Panc1 (cell line): ENCODE measurements at regions not wholly inside any gene's neighbourhood (a gene's known extent, or its start where the extent isn't known, plus 50 kb on each side); places are given as distances from the start of the nearest gene placed in this dataset.

Experiments used
- ATAC-seq: fragments of 200-7000 bp; cut with Tn5 transposase; 2 replicates; pipeline ENCODE4 v1.9.1; 2020; ENCODE audit warnings: mild to moderate bottlenecking, moderate library complexity
- BruUV-seq: library from RNA; stranded (reverse); fragments of 400-500 nt; replicated peaks from 2 replicates; lab custom pipeline; 2021; lab: Mats Ljungman, UMichigan
- CTCF ChIA-PET: fragments of 300-600 bp; sonication (Branson Sonifier 250); formaldehyde crosslinking; loops from one replicate; lab custom pipeline; 2022; ENCODE audit warnings: antibody characterized with exemption; lab: Charles Lee
- POLR2A ChIA-PET: fragments of 300-600 bp; sonication (Branson Sonifier 250); formaldehyde crosslinking; loops from one replicate; lab custom pipeline; 2022; ENCODE audit warnings: antibody characterized with exemption; lab: Charles Lee
- DNase-seq: peaks from one replicate; pipeline ENCODE4 v3.0.0-alpha.2; 2010; ENCODE audit warnings: low read depth, low spot score
- H3K27ac ChIP-seq: 2 replicates; pipeline ENCODE4 v1.5.1; 2011; ENCODE audit warnings: mild to moderate bottlenecking, low read length, inconsistent platforms
- H3K27me3 ChIP-seq: fragments of 200-500 bp; sonication (Bioruptor generic); 2 replicates; pipeline ENCODE4 v1.6.0; 2014; ENCODE audit warnings: low read length, inconsistent platforms; ENCODE audit not compliant: control insufficient read depth, insufficient read depth
- H3K36me3 ChIP-seq: fragments of 200-500 bp; sonication (Bioruptor generic); 2 replicates; pipeline ENCODE4 v1.5.1; 2014; ENCODE audit warnings: inconsistent platforms, mild to moderate bottlenecking, low read length, moderate library complexity; ENCODE audit not compliant: control insufficient read depth, insufficient read depth
- H3K4me1 ChIP-seq: 2 replicates; pipeline ENCODE4 v1.5.1; 2011; ENCODE audit warnings: inconsistent platforms, mild to moderate bottlenecking, low read length, moderate library complexity; ENCODE audit not compliant: control insufficient read depth, insufficient read depth
- H3K4me3 ChIP-seq, 2 experiments: 2 replicates each; pipeline ENCODE4 v1.5.1; 2011 to 2012; ENCODE audit warnings: low read depth in 2 of 2, low read length in 2 of 2, mild to moderate bottlenecking in 2 of 2, inconsistent platforms in 1 of 2, moderate library complexity in 1 of 2
- H3K9me3 ChIP-seq: fragments of 200-500 bp; sonication (Bioruptor generic); 2 replicates; pipeline ENCODE4 v1.5.1; 2014; ENCODE audit warnings: low read depth, mild to moderate bottlenecking, inconsistent platforms, low read length, moderate library complexity; ENCODE audit not compliant: control insufficient read depth, insufficient read depth
- POLR2AphosphoS5 ChIP-seq: IDR thresholded peaks from 2 replicates; pipeline ENCODE4 v1.6.1; 2012; ENCODE audit warnings: mild to moderate bottlenecking, low read depth, low read length, moderate library complexity
- SIN3A ChIP-seq: IDR thresholded peaks from 2 replicates; pipeline ENCODE4 v1.6.1; 2012; ENCODE audit warnings: low read depth, mild to moderate bottlenecking, low read length, moderate library complexity, borderline replicate concordance; ENCODE audit not compliant: insufficient read depth
- TCF7L2 ChIP-seq: IDR thresholded peaks from 2 replicates; pipeline ENCODE4 v1.6.1; 2011; ENCODE audit warnings: mild to moderate bottlenecking, low read depth, low read length, inconsistent platforms
- in situ Hi-C: cut with HindIII; loops from 2 replicates; pipeline ENCODE4 v1.10.0; 2016; ENCODE audit warnings: low sequenced_read_pairs, low pct_unique_long_range_greater_than_20kb
- intact Hi-C: fragments of 100-400 bp; cut with micrococcal nuclease; formaldehyde crosslinking; loops from one replicate; pipeline ENCODE4 v1.10.0; 2022; ENCODE audit not compliant: unreplicated experiment
- TF ChIP-seq, protein P1 (sequence below): fragments of 450-650 bp; IDR thresholded peaks from 2 replicates; pipeline ENCODE4 v1.5.1; 2017; ENCODE audit warnings: mild to moderate bottlenecking
- TF ChIP-seq, protein P2 (sequence below), 2 experiments: IDR thresholded peaks; 2 replicates each; pipeline ENCODE4 v1.6.1; 2011 to 2012; ENCODE audit warnings: low read depth in 2 of 2, control low read depth in 1 of 2, low read length in 1 of 2, mild to moderate bottlenecking in 1 of 2, moderate library complexity in 1 of 2; ENCODE audit not compliant: insufficient read depth in 1 of 2

DNA sequence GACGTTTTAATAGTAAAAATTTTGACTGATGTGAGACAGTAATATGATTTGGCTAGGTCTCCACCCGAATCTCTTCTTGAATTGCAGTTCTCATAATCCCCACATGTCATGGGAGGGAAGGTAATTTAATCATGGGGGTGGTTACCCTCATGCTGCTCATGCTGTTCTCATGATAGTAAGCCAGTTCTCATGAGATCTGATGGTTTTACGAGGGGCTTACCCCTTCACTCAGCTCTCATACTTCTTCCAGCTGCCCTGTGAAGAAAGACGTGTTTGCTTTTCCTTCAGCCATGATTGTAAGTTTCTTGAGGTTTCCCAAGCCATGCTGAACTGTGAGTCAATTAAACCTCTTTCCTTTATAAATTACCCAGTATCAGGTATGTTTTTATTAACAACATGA is 327.0 kb upstream of the CDH7 start:
- BruUV-seq = no TSS peak
- TF ChIP-seq POLR2AphosphoS5 (no peak), SIN3A (no peak), TCF7L2 (no peak)
- TF ChIP-seq, protein P1, sequence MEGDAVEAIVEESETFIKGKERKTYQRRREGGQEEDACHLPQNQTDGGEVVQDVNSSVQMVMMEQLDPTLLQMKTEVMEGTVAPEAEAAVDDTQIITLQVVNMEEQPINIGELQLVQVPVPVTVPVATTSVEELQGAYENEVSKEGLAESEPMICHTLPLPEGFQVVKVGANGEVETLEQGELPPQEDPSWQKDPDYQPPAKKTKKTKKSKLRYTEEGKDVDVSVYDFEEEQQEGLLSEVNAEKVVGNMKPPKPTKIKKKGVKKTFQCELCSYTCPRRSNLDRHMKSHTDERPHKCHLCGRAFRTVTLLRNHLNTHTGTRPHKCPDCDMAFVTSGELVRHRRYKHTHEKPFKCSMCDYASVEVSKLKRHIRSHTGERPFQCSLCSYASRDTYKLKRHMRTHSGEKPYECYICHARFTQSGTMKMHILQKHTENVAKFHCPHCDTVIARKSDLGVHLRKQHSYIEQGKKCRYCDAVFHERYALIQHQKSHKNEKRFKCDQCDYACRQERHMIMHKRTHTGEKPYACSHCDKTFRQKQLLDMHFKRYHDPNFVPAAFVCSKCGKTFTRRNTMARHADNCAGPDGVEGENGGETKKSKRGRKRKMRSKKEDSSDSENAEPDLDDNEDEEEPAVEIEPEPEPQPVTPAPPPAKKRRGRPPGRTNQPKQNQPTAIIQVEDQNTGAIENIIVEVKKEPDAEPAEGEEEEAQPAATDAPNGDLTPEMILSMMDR = no peak
- TF ChIP-seq, protein P2, sequence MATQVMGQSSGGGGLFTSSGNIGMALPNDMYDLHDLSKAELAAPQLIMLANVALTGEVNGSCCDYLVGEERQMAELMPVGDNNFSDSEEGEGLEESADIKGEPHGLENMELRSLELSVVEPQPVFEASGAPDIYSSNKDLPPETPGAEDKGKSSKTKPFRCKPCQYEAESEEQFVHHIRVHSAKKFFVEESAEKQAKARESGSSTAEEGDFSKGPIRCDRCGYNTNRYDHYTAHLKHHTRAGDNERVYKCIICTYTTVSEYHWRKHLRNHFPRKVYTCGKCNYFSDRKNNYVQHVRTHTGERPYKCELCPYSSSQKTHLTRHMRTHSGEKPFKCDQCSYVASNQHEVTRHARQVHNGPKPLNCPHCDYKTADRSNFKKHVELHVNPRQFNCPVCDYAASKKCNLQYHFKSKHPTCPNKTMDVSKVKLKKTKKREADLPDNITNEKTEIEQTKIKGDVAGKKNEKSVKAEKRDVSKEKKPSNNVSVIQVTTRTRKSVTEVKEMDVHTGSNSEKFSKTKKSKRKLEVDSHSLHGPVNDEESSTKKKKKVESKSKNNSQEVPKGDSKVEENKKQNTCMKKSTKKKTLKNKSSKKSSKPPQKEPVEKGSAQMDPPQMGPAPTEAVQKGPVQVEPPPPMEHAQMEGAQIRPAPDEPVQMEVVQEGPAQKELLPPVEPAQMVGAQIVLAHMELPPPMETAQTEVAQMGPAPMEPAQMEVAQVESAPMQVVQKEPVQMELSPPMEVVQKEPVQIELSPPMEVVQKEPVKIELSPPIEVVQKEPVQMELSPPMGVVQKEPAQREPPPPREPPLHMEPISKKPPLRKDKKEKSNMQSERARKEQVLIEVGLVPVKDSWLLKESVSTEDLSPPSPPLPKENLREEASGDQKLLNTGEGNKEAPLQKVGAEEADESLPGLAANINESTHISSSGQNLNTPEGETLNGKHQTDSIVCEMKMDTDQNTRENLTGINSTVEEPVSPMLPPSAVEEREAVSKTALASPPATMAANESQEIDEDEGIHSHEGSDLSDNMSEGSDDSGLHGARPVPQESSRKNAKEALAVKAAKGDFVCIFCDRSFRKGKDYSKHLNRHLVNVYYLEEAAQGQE (IDR thresholded peaks at IDR 0.05; ENCODE audit: insufficient read depth in 1 of 2, low read depth in 2 of 2, low read length in 1 of 2) = no peak

DNA sequence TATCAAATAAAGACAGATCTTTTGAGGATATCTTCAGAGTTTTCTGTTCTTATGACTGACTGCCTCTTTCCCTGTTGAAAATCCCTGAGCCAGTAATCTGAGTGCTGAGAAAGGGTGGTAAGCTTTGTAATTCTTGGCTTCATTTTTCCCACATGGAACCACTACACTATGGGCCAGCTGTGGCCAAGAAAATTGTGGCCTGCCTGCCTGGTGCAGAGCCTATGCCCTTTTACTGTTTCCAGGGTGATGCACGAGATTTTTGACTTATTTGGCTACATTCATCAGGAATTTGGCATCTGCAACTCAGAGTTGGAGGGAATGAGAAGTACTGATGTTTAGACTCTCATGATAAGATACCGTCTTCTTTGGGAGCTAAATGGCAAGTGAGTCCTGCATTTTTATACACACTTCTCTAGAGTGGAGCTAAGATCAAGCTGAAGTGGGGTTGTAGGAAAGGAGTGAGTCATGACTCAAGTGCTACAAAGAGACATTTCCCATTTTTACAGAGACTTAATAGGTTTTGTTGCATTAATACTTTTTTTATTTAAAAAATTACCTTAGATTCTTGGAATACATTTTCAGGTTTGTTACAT is 328.2 kb upstream of the CDH7 start:
- intact Hi-C loops (no loop called here), in situ Hi-C loops (no loop called here)
- no TSS peak for BruUV-seq
- Histone ChIP-seq H3K9me3 (no peaks in the 10 kb centered on the region), H3K4me1 (no peaks in the 10 kb centered on the region), H3K4me3 (no peak overlapping the region), H3K27ac (no peak overlapping the region), H3K27me3 (no peaks in the 10 kb centered on the region), H3K36me3 (no peaks in the 10 kb centered on the region)
- TF ChIP-seq, protein P1 = no peak
- TF ChIP-seq, protein P2 (IDR thresholded peaks at IDR 0.05; ENCODE audit: insufficient read depth in 1 of 2, low read depth in 2 of 2, low read length in 1 of 2) = no peak
- TF ChIP-seq TCF7L2 (no peak), SIN3A (no peak), POLR2AphosphoS5 (no peak)
- DNase-seq (no peak), ATAC-seq (no peak)
- ChIA-PET POLR2A (no interaction called here), CTCF (no interaction called here)

More for the DNA sequence above, 327.0 kb upstream of the CDH7 start:
- no peak overlapping the region for H3K4me3 ChIP-seq
- intact Hi-C loops = no loop called here
- H3K36me3 ChIP-seq = no peaks in the 10 kb centered on the region
- H3K4me1 ChIP-seq = no peaks in the 10 kb centered on the region
- no peak overlapping the region for H3K27ac ChIP-seq
- DNase-seq (no peak), ATAC-seq (no peak)
- CTCF ChIA-PET = no interaction called here
- in situ Hi-C loops = no loop called here
- H3K9me3 ChIP-seq = no peaks in the 10 kb centered on the region
- no peaks in the 10 kb centered on the region for H3K27me3 ChIP-seq
- POLR2A ChIA-PET = no interaction called here
